ENCODE measurements at regions not wholly inside any gene's neighbourhood (a gene's known extent, or its start where the extent isn't known, plus 50 kb on each side); places are given as distances from the start of the nearest gene placed in this dataset.

DNA sequence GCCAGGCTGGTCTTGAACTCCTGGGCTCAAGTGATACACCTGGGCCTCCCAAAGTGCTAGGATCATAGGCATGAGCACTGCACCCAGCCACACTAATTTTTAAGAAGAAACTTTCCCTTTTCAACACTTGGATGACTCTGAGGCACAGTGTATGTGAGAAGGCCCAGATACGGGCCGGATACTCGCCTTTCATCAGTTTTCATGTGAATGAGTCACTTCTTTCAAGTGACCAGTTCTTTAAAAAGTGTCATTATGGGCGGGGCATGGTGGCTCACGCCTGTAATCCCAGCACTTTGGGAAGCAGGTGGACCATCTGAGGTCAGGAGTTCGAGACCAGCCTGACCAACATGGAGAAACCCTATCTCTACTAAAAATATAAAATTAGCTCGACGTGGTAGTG lies 120.8 kb downstream of the CTTN start:
- no peak for DNase-seq (ENCODE audit: low read depth in 4 of 4, low spot score in 3 of 4)

DNA sequence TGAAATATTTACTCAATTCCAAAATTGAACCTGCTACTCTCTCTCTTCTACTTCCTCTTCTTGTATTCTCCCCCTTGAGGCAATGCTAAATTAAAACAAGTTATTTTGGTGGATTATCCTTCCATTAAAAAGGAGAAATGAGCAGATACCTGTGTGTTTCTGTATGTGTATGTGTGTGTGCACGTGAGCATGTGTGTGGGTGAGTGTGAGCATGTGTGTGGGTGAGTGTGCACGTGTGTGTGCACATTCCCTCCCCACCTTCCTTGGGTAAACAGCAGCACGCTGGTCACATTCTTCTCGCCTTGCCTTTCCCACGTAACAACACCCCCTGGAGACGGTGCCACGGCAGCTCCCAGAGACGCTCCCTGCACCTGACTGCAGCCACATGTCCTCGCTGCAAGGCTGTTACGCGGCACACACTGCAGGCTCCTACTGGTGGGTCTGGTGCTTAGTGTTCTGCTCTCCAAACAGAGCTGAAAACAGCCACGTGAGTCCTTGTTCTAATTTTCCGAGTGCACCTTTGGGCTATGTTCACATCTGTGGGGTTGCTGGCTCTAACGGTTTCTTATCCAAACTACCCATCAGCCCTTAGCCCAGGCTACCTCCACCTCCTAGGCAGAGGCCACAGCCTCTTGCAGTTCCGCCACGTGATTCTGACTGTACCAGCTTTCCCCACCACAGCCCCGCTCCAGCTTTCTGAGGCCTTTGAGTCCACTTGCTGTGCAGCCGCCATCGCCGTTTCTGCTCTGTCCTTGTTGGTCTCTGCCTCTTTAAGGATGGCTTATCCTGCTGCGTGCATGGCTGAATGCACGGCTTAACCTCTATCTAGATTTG lies 123.4 kb downstream of the CTTN start:
- DNase-seq (ENCODE audit: low read depth in 4 of 4, low spot score in 3 of 4) = no peak

DNA sequence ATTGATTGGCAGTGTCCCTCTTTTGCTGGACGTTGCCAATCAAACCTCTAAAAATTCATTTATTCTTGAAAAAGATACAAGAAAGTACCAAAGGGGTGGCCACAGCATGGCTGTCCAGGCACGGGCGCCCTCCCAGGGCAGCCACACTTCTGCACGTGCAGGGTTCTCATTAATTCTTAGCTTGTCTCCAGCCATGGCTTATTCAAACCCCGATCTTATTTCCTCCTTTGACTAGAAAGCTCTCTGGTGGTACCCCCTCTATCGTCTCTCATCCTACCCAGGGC lies 123.9 kb downstream of the CTTN start:
- DNase-seq (ENCODE audit: low read depth in 4 of 4, low spot score in 3 of 4) = no peak

DNA sequence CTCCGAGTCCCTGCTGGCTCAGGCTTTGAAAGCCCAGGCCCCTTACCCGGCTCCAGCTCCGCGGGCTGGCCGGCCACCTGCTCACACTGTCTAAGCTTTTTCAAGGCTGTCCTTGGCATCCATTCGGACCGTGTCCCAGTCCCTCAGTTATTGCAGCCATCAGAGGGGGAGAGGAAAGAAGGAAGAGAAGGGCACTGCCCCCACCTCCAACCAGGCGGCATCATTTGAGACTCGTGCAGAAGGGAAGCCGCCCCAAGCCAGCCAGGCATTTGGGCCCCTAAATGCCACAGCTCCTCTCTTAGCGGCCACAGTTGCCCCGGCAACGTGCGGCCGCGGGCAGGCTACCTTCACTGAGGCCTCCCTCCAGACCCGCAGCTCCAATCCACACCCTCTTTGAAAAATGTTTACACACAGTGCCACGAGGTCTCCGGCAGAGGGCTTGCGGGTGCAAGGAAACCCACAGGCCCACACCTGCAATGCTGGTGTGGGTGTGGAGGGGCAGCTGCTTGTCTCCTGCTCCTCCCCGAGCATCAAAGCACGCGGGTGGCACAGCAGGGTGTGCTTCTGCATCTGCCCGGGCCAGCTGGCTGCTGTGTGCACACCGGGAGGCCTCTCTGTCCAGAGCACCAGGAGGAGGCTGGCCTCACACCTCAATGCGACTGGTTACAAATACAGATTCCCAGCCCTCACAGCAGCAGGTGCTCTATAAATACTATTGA lies 124.4 kb downstream of the CTTN start:
- no peak for DNase-seq (ENCODE audit: low read depth in 4 of 4, low spot score in 3 of 4)

DNA sequence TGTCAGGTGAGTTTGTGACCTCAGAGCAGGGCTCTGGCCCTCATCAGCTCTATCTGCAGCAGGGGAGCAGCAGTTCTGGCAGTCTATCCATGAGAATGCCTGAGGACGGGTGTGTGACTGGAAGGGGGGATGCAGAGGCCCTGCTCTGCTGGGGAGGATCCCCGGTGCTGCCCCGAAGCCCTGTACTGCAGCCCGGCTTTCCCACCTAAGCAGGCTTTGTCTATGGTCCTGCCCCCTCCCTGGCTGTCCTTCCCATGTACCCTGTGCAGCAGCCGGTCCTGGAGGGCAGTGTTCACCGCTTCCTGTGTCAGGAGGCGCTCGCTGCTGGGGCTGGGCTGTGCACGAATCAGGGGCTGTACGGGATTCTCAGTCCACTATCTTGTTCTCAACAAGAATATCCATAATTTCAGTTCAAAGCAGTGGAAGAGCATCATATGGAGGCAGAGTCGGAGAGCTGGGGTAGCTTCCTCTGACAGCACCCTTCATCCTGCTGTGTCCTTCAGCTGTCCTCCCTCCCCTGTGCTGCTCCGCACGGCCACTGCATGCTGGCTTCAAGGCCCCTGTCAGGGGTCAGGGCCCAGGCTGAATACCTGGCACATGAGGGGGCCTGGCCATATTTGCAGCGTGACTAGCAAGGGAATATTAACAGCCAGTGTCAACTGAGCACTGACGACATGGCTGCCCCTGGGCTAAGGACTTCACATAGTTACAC lies 125.2 kb downstream of the CTTN start:
- no peak for DNase-seq (ENCODE audit: low read depth in 4 of 4, low spot score in 3 of 4)

DNA sequence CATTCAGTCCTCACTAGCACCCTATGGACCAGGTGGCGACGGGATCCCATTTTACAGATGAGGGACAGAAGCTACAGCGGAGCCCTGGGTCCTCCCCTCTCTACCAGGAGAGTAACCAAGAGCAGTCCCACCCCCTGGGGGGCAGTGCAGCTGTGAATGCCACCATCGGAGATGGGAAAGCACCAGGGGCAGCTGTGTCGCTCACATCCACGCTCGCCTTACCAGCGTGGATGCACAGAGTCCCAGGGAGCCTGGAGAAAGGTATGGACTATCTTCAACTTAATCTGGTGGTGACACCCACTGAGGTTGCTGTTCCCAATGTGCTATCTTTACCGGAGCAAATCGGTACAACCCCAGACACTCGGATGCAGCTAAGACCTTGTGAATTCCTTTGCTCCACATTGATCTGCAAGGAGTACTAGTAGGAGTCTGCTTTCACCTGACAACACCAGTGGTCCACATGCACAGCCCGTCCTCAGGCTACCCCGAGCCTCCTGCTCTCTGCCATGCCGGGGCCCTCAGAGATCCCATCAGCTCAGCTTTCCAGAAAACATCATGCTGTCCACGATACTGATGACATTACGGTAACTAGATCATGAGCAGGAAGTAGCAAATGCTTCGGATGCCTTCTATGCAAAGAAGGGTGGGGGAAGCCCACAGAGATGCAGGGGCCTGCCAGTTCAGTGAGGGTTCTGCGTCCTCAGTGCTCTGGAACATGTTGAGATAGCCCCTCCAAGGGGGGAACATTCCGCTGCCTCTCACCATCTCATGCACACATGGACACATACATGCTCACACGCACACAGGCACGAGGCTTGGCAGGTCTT lies 126.0 kb downstream of the CTTN start:
- DNase-seq (ENCODE audit: low read depth in 4 of 4, low spot score in 3 of 4) = no peak

DNA sequence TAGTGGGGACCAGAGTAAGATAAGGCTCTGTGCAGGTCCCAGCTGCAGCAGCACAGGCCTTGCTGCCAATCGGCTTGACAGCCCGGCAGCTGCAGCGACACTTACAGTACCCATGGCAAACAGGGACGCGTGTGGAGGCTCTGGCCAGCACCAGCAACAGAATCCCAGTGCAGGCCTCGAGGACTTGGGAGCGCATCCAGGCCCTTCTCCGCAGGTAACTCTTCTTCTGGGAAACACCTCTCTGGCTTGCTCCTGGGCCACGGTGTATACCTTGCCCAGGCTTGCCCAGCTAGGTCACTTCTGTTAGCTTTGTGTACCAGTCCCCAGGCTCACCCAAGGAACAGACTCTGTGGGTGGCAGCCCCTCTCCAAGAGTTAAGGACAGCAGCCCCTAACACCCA lies 126.7 kb downstream of the CTTN start:
- DNase-seq (ENCODE audit: low read depth in 4 of 4, low spot score in 3 of 4) = no peak

DNA sequence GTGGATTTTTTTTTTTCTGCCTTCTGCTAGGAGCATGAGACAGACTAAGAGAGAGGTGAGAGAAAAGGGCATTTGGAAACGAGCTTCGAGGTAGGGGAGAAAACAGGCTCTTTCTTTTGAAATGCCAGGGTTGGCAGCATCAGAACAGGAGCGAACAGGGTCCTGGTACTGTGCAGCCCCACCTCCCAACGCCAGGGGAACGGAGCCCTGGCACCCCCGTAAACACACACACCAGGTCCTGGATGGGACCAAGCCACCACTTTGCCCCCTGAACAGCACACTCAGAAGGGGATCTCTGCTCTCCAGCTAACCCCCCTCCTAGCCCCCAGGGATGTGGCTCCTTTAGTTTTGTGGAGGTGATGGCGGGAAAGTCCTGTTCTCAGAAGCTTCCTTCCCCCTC lies 127.1 kb downstream of the CTTN start:
- no peak for DNase-seq (ENCODE audit: low read depth in 4 of 4, low spot score in 3 of 4)

DNA sequence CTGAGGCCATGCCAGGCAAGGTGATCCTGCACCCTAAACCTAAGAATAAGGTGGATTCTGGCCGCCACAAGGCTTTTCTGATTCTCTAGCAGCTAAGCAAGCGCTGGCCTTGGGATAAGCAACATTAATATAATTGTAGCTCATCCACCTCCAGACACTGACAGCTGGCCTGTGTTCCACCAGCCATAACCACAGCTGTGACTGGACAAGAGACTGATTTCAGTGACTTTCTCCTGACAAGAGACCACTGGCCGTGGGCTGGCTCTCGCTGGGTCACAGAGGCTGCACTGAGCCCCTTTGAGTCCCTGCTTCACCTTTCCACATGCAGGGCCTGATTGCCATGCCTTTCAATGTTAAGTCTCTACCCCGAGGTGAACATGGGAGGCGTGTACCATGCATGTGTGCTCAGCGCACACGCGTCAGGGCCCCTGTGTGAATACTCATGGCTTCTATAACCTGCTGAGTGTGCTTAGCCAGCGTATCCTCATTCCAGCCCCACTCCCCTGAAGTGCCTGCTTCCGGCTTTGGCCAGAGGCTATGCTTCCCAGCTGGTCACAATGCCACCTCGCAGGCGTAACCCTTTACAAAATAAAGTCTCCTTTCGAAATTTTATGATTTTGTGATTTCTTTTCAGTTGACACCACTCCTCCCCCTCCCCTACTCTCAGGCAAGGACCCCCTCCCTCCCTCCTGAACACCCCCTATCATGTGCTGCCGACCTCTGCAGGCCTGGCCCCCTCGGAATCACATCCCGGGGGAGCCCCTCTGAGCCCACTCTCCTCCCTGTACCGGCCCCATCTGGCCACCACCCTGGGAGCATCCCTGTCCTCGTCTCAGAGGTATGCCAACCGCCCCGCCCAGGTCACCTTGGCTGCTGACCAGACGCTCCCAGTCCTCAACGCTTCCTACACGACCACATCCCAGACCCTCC lies 128.1 kb downstream of the CTTN start:
- no peak for DNase-seq (ENCODE audit: low read depth in 4 of 4, low spot score in 3 of 4)

DNA sequence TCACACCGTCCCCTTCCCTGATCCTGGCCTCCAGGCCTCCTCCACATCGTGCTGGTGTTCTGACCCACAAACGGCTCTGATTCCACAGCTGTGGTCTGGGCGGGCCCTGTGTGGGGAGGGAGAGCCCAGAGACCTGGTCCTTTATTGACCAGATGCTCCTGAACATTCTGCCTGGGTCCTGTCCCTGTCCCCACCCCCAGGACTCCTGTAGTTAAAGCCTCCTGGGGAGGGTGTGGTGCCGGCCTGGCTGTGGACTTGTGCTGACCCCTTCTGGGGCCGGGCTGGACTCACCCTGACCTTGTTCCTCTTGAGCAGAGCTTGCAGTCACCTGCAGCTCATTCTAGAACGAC lies 128.7 kb downstream of the CTTN start:
- no peak for DNase-seq (ENCODE audit: low read depth in 4 of 4, low spot score in 3 of 4)

DNA sequence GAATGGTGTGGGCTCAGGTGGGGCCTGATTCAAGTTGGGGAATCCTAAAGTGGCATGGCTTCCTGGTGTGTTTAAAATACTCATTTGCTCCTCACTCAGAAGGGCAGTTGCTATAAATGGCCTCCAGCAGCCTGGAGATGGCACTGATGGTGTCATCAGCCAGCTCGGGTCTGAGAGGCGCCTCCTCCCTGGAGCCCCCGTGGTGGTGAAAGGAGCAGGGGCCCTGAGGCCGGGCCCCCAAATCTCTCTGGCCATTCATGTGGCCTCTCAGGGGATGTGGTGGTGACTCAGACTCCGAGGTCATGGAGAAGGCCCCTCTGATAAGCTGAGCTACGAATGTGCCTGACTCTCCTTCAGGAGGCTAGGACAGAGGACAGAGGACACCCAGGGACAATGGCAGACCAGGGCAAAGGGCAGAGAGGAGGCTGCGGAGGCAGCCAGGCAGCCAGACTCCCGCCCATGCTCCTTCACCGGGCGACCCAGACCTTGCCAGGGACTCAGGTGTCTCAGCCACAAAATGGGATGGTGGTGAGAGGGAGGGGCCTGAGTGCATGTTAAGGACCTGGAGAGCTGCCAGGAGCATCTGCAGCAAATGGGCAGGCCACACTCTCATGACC lies 129.2 kb downstream of the CTTN start:
- DNase-seq (ENCODE audit: low read depth in 4 of 4, low spot score in 3 of 4) = no peak

DNA sequence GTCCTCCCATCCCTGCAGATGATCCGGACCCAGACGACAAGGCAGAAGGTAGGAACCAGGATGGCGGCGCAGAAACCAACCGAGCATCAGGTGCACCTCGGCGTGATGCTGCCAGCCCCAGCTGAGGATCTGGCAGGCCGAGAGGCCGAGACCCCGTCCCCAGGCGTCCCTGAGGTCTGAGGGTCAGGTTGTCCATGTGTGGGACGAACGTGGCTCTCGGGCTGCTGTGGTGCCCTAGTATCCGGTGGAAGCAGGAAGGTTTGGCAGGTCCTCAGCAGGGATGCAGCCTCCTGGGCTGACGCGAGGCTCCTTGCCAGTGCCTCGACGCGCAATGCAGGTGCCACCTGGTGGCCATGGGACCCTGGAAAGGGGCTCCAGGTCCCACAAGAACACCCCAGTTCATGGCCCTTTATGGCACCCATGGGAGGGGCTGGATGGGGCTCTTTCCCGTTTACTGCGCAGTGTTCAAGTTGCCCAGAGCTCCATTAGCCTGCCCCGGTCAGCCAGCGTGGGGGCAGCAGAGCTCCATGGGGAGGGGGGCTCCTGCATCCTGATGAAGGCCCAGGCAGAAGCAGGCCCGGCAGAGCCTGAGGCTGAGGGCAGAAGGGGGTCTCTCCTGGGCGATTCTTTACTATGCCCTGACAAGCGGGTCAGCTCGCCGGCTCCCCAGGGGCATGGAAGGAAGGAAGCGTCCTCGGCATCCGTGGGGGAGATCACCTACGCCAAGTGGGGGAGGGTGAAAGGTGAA lies 129.9 kb downstream of the CTTN start:
- no peak for DNase-seq (ENCODE audit: low read depth in 4 of 4, low spot score in 3 of 4)

DNA sequence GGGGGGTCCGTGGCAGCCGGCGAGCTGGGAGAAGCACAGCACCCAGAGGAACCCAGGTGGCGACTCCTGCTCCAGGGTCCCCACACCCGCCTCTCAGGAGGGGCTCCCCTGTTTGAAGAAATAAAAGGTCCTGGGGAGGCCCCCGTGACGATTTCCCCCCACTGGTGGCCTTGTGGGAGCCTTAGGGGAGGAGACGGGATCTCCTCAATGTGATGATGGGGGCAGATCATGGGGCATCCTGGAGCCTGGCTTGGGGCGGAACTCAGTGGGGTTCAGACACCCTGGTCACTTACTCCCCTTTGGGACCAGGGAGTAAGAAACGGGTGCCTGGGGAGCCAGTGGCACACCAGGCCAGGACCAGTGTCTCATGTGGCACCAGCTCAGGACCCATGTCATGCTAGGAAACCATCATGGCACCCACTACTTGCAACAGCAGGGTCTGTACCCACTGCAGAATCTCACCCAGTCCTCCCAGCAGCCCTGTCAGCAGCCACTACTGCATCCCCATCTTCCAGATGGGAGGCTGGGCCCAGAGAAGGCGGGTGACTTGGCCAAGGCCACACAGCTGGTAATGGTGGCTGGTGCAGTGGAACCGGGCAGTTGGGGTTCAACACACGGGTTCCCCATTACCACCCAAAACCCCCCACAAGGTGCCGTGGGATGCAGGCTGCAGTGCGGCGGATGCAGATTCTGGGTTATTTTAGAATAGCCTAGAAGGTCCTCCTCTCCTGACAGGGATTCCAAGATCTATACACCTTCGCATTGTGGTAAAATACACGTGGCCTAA lies 130.7 kb downstream of the CTTN start:
- no peak for DNase-seq (ENCODE audit: low read depth in 4 of 4, low spot score in 3 of 4)

DNA sequence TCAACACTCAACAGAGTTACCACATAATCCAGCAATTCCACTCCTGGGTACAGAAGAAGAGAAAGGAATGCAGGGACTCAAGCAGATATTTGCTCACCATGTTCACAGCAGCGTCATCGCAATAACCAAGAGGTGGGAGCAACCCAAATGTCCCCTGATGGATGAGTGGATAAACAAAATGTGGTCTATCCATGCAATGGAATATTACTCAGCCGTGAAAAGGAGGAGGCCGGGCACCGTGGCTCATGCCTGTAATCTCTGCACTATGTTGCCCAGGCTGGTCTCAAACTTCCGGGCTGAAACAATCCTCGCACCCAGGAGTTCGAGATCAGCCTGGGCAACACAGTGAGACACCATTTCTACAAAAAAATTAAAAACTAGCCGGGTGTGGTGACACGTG lies 131.7 kb downstream of the CTTN start:
- no peak for DNase-seq (ENCODE audit: low read depth in 4 of 4, low spot score in 3 of 4)

DNA sequence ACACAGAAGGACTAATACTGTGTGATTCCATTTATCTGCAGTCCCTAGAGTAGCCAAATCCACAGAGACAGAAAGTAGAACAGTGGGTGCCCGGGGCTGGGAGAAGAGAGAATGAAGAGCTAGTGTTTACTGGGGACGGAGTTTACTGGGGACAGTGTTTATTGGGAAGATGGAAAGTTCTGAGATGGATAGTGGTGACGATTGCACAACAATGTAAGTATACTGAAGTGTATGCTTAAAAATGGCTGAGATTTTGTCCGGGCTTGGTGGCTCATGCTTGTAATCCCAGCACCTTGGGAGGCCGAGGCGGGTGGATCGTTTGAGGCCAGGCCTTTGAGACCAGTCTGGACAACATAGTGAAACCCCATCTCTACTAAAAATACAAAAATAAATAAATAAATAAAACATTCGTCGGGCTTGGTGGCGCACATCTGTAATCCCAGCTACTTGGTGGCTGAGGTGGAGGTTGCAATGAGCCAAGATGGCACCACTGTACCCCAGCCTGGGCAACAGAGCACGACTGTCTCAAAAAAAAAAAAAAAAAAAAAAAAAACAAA lies 132.4 kb downstream of the CTTN start:
- DNase-seq (ENCODE audit: low read depth in 4 of 4, low spot score in 3 of 4) = no peak

DNA sequence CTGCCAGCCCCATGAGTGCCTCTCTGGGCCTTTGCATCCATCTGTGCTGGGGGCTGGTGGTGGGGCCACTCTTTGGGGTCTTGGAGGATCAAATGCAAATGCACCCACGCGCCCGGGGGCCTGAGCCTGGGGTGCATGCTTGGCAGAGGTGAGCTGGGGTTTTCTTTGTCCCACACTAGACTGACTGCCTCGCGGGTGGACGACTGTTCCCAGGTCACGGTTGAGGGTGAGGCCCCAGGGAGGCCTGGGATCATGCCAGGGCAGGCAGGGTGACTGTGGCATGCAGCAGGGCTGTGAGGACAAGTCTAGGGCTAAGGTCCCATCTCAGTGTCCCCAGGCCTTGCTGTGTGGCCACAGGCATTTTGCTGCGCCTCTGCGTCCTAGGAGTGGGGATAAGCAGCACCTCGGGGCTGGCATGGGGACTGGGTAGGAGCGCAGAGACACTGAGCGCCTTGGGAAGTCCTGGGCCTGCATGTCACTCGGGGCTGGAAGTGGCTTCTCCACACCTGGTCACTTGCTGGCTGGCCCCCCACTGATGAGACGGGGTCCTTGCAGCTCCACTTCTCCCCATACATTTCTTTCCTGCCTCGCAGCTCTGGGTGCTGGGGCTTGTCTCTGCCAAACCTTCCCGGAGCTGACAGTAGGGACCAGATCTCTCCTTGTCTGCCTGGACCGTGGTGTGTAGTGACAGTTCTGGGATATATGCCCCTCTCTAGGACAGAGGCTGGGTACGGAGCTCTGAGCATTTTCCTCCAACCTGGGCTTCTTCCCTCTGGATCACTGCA lies 133.1 kb downstream of the CTTN start:
- no peak for DNase-seq (ENCODE audit: low read depth in 4 of 4, low spot score in 3 of 4)

DNA sequence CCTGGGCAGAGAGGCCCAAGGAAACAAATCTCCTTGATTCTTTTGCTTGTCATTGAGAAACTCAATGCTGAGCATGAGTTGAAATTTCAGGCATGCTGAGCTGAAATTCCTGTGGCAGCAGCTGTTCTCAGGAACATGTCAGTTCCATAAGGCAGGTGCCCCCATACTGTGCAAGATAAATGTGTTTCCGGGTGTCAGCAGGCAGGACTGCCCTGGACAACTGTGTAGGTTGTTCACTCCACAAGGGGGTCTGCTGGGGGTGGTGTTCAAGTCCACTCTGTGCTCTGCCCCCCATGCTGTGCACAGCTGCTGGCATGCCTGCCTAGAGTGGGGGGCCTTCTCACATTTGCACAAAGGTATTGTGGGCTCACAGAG lies 133.7 kb downstream of the CTTN start:
- no peak for DNase-seq (ENCODE audit: low read depth in 4 of 4, low spot score in 3 of 4)

Measured in left renal pelvis (tissue), 4 donors.